HL-60 (cell line): ENCODE measurements at regions not wholly inside any gene's neighbourhood (a gene's known extent, or its start where the extent isn't known, plus 50 kb on each side); places are given as distances from the start of the nearest gene placed in this dataset.

Experiments used
- DNase-seq, 2 experiments: peaks; one replicate each; pipeline ENCODE4 v3.0.0-alpha.2; 2010 to 2020; ENCODE audit warnings: low read depth in 1 of 2, low spot score in 1 of 2
- H3K27ac ChIP-seq: fragments of 250-450 bp; sonication (Bioruptor Pico); replicated peaks from 2 replicates; pipeline ENCODE4 v1.5.1; 2020; ENCODE audit warnings: mild to moderate bottlenecking, moderate library complexity
- H3K27me3 ChIP-seq: fragments of 250-450 bp; sonication (Bioruptor Pico); 2 replicates; pipeline ENCODE4 v1.5.1; 2021; ENCODE audit warnings: mild to moderate bottlenecking, moderate library complexity; ENCODE audit not compliant: insufficient read depth, poor library complexity, severe bottlenecking
- H3K4me3 ChIP-seq: replicated peaks from 2 replicates; pipeline ENCODE4 v1.5.1; 2011; ENCODE audit warnings: mild to moderate bottlenecking, control low read depth, low read length; ENCODE audit not compliant: insufficient read depth
- CTCF ChIP-seq: IDR thresholded peaks from one replicate; pipeline ENCODE4 v1.5.1; 2011; ENCODE audit warnings: low read length, control low read depth, inconsistent platforms; ENCODE audit not compliant: insufficient read depth
- GABPA ChIP-seq: IDR thresholded peaks from 2 replicates; pipeline ENCODE4 v1.6.1; 2012; ENCODE audit warnings: low read depth
- POLR2AphosphoS5 ChIP-seq: IDR thresholded peaks from 2 replicates; pipeline ENCODE4 v1.6.1; 2012; ENCODE audit warnings: low read depth
- REST ChIP-seq: IDR thresholded peaks from 2 replicates; pipeline ENCODE4 v1.6.1; 2012; ENCODE audit warnings: low read depth; ENCODE audit not compliant: insufficient replicate concordance
- SPI1 ChIP-seq: IDR thresholded peaks from 2 replicates; pipeline ENCODE4 v1.6.1; 2012; ENCODE audit warnings: low read depth, mild to moderate bottlenecking, borderline replicate concordance

- DNase-seq, result no peak
- Histone ChIP-seq H3K27ac (no peak overlapping the region), H3K27me3 (no peaks in the 10 kb centered on the region), H3K4me3 (no peak overlapping the region)
- TF ChIP-seq GABPA (no peak), POLR2AphosphoS5 (no peak), SPI1 (no peak), CTCF (no peak), REST (no peak)
Measured at GRCh38 chr1:5312862-5313261, 658.5 kb downstream of the AJAP1 start.

- no peak for DNase-seq
- no peak overlapping the region for H3K4me3 ChIP-seq
- no peak overlapping the region for H3K27ac ChIP-seq
- no peaks in the 10 kb centered on the region for H3K27me3 ChIP-seq
- TF ChIP-seq POLR2AphosphoS5 (no peak), SPI1 (no peak), CTCF (no peak), GABPA (no peak), REST (no peak)
Measured at GRCh38 chr1:5312293-5312674, 657.9 kb downstream of the AJAP1 start.

GRCh38 chr1:5311634-5312292, 657.4 kb downstream of the AJAP1 start:
- H3K27me3 ChIP-seq, result no peaks in the 10 kb centered on the region
- DNase-seq, result no peak
- no peak overlapping the region for H3K27ac ChIP-seq
- H3K4me3 ChIP-seq, result no peak overlapping the region
- TF ChIP-seq GABPA (no peak), SPI1 (no peak), REST (no peak), POLR2AphosphoS5 (no peak), CTCF (no peak)
